Suprapubic skin (tissue), 4 donors: ENCODE measurements at regions not wholly inside any gene's neighbourhood (a gene's known extent, or its start where the extent isn't known, plus 50 kb on each side); places are given as distances from the start of the nearest gene placed in this dataset.
A peak's percentile ranks its signal among the peaks of the same experiment; 100 is the strongest.

Experiments
- DNase-seq, 2 donors: peaks; one replicate each; pipeline ENCODE4 v3.0.0-alpha.2; 2019; ENCODE audit warnings: low spot score in 2 of 2
- H3K27ac ChIP-seq: fragments of 200-600 bp; sonication (generic); one replicate; pipeline ENCODE4 v1.5.1; 2019
- H3K27me3 ChIP-seq: fragments of 200-600 bp; sonication (generic); one replicate; pipeline ENCODE4 v1.5.1; 2019
- H3K36me3 ChIP-seq: fragments of 200-600 bp; sonication (generic); one replicate; pipeline ENCODE4 v1.5.1; 2019
- H3K4me1 ChIP-seq: fragments of 200-600 bp; sonication (generic); one replicate; pipeline ENCODE4 v1.5.1; 2019
- H3K4me3 ChIP-seq: fragments of 200-600 bp; sonication (generic); one replicate; pipeline ENCODE4 v1.5.1; 2019; ENCODE audit warnings: mild to moderate bottlenecking
- H3K9me3 ChIP-seq: fragments of 200-600 bp; sonication (generic); one replicate; pipeline ENCODE4 v1.5.1; 2019
- EP300 ChIP-seq: sonication (generic); formaldehyde crosslinking; IDR thresholded peaks from one replicate; pipeline ENCODE4 v1.6.1; 2017; ENCODE audit warnings: antibody characterized with exemption
- POLR2A ChIP-seq, 2 donors: fragments of 450-650 bp; IDR thresholded peaks; one replicate each; pipeline ENCODE4 v1.6.1; 2017; ENCODE audit warnings: antibody characterized with exemption in 2 of 2, mild to moderate bottlenecking in 2 of 2, moderate library complexity in 2 of 2
- POLR2AphosphoS5 ChIP-seq, 3 donors: sonication (generic); formaldehyde crosslinking; IDR thresholded peaks; one replicate each; pipeline ENCODE4 v1.6.1; 2017; ENCODE audit warnings: antibody characterized with exemption in 3 of 3
- WGBS: methylation state at CpG from one replicate; pipeline ENCODE4 v1.1.5; 2018; 5-methylcytosine and 5-hydroxymethylcytosine counted together
- TF ChIP-seq, protein P1 (sequence below), 2 donors: fragments of 200-600 bp in 1 of 2; fragments of 450-650 bp in 1 of 2; sonication (generic) in 1 of 2; IDR thresholded peaks; one replicate each; pipeline ENCODE4 v1.5.1; 2016 to 2019; ENCODE audit warnings: antibody characterized with exemption in 2 of 2, mild to moderate bottlenecking in 1 of 2, moderate library complexity in 1 of 2

DNA sequence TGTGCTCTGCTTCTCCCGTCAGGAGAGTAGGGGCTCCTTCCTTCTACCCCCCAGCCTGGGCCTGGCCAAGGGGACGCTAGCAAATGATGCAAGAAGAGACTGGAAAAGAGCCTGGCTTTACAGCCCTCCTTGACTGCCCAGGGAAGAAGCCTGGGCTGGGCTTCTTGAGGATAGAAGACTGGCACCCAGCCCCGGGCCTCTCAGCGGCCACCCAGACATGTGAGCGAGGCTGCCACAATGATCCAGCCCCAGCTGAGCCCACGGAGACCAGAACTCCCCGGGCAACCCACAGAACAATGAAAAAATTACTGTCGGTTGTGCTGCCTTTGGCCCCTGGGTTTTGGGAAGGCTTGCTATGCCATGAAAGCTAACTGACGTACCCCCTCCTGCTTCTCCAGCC is 100.6 kb upstream of the PRR20G start:
- 78% methylated on average over 8 of the region's 9 CpGs for WGBS

DNA sequence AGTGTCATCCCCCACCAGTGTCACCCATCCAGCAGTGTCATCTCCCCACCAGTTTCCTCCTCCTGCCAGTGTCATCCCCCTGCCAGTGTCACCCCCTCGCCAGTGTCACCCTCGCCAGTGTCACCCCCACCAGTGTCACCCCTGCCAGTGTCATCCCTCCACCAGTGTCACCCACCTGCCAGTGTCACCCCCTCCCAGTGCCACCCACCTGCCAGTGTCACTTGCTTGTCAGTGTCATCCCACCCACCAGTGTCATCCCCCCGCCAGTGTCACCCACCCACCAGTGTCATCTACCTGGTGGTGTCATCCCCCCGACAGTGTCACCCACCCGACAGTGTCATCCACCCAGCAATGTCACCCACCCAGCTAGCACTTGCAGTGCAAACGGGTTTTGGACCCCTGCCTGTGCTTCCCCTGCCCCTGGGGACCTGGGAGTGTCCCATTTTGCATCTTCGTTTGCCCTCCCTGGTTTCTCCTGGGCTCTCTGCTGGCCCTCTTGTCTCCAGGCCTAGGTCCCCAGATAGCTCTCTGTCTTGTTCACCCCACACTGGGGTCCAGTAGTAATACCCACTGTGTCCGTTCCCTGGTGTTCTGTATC is 99.8 kb upstream of the PRR20G start:
- Histone ChIP-seq H3K4me1 (no peaks in the 10 kb centered on the region), H3K4me3 (no peak overlapping the region), H3K27ac (no peak overlapping the region), H3K36me3 (no peaks in the 10 kb centered on the region), H3K9me3 (no peaks in the 10 kb centered on the region), H3K27me3 (peaks cover 54% of the 10 kb centered on the region)
- 76% methylated on average over 8 of the region's 8 CpGs for WGBS
- peak in 1 of 2 donors; percentile 40 for DNase-seq
- TF ChIP-seq EP300 = no peak
- TF ChIP-seq POLR2A (IDR thresholded peaks at IDR 0.05) = no peak
- TF ChIP-seq, protein P1, sequence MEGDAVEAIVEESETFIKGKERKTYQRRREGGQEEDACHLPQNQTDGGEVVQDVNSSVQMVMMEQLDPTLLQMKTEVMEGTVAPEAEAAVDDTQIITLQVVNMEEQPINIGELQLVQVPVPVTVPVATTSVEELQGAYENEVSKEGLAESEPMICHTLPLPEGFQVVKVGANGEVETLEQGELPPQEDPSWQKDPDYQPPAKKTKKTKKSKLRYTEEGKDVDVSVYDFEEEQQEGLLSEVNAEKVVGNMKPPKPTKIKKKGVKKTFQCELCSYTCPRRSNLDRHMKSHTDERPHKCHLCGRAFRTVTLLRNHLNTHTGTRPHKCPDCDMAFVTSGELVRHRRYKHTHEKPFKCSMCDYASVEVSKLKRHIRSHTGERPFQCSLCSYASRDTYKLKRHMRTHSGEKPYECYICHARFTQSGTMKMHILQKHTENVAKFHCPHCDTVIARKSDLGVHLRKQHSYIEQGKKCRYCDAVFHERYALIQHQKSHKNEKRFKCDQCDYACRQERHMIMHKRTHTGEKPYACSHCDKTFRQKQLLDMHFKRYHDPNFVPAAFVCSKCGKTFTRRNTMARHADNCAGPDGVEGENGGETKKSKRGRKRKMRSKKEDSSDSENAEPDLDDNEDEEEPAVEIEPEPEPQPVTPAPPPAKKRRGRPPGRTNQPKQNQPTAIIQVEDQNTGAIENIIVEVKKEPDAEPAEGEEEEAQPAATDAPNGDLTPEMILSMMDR (IDR thresholded peaks at IDR 0.05) = no peak
- TF ChIP-seq POLR2AphosphoS5 (IDR thresholded peaks at IDR 0.05) = no peak

More for the DNA sequence above, 100.6 kb upstream of the PRR20G start:
- TF ChIP-seq POLR2AphosphoS5 (IDR thresholded peaks at IDR 0.05) (no peak), POLR2A (IDR thresholded peaks at IDR 0.05) (no peak), EP300 (no peak)
- TF ChIP-seq, protein P1 (IDR thresholded peaks at IDR 0.05) = no peak
- no peaks in the 10 kb centered on the region for H3K4me1 ChIP-seq
- peaks cover 48% of the 10 kb centered on the region for H3K27me3 ChIP-seq
- DNase-seq = no peak
- no peaks in the 10 kb centered on the region for H3K9me3 ChIP-seq
- H3K27ac ChIP-seq = no peak overlapping the region
- no peak overlapping the region for H3K4me3 ChIP-seq
- H3K36me3 ChIP-seq = no peaks in the 10 kb centered on the region

DNA sequence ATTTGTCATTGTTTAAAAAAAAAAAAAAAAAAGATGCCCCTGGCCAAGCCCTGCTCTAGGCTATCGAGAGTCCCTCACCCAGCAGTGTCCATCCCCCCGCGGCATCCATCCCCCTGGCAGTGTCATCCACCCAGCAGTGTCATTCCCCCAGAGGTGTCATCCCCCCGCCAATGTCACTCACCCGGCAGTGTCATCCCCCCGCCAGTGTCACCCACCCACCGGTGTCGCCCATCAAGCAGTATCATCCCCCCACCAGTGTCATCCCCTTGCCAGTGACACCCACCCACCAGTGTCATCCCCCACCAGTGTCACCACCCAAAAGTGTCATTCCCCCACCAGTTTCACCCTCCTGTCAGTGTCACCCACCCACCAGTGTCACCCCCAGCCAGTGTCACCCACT is 99.3 kb upstream of the PRR20G start:
- Histone ChIP-seq H3K4me3 (no peak overlapping the region), H3K9me3 (no peaks in the 10 kb centered on the region), H3K4me1 (no peaks in the 10 kb centered on the region), H3K27me3 (peaks cover 54% of the 10 kb centered on the region), H3K36me3 (no peaks in the 10 kb centered on the region), H3K27ac (no peak overlapping the region)
- peak in 1 of 2 donors; percentile 53 for DNase-seq
- TF ChIP-seq POLR2AphosphoS5 (IDR thresholded peaks at IDR 0.05) = no peak
- TF ChIP-seq, protein P1 (IDR thresholded peaks at IDR 0.05) = no peak
- no peak for TF ChIP-seq EP300
- no peak for TF ChIP-seq POLR2A (IDR thresholded peaks at IDR 0.05)
- WGBS = 91% methylated on average over 8 of the region's 8 CpGs

DNA sequence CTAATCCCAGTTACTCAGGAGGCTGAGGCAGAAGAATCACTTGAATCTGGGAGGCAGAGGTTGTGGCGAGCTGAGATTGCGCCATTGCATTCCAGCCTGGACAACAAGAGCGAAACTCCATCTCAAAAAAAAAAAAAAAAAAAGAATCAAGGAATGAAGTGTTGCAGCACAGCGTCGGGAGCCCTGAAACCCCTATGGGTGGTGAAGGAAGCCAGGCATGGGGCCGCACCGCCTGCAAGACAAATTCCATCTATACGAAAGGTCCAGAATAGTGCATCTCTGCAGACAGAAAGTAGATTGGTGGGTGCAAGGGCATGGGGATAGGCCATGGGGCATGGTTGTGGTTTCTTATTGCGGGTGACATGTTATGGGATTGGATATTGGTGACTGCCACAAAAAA is 98.6 kb upstream of the PRR20G start:
- H3K36me3 ChIP-seq = no peaks in the 10 kb centered on the region
- H3K27me3 ChIP-seq = peaks cover 47% of the 10 kb centered on the region
- 82% methylated on average over 9 of the region's 9 CpGs for WGBS
- no peaks in the 10 kb centered on the region for H3K4me1 ChIP-seq
- H3K4me3 ChIP-seq = no peak overlapping the region
- no peak overlapping the region for H3K27ac ChIP-seq
- no peaks in the 10 kb centered on the region for H3K9me3 ChIP-seq
- TF ChIP-seq POLR2AphosphoS5 (IDR thresholded peaks at IDR 0.05) (no peak), POLR2A (IDR thresholded peaks at IDR 0.05) (no peak), EP300 (no peak)
- DNase-seq = no peak

DNA sequence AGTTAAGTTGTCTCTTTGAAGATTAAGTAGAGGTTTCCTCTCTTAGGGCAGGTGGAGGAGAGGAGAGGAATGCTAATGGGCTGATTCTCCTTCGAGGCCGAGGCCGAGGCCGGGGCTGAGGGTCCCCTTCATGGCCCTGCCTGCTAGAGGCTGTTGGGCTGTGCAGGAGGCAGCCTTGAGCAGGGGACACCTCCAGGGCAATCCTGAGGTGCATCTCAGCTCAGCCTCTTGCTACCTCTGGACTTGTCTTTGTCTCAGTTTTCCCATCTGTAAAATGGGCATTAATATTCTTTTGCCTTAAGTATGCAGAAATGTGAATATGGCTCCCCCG is 97.7 kb upstream of the PRR20G start:
- DNase-seq = no peak
- no peak overlapping the region for H3K4me3 ChIP-seq
- H3K36me3 ChIP-seq = no peaks in the 10 kb centered on the region
- no peak overlapping the region for H3K27ac ChIP-seq
- WGBS = 90% methylated on average over 2 of the region's 5 CpGs
- no peaks in the 10 kb centered on the region for H3K4me1 ChIP-seq
- TF ChIP-seq, protein P1 (IDR thresholded peaks at IDR 0.05) = no peak
- TF ChIP-seq POLR2A (IDR thresholded peaks at IDR 0.05) (no peak), EP300 (no peak), POLR2AphosphoS5 (IDR thresholded peaks at IDR 0.05) (no peak)
- H3K9me3 ChIP-seq = no peaks in the 10 kb centered on the region
- H3K27me3 ChIP-seq = peaks cover 41% of the 10 kb centered on the region
